SH-SY5Y (cell line): ENCODE measurements at regions not wholly inside any gene's neighbourhood (a gene's known extent, or its start where the extent isn't known, plus 50 kb on each side); places are given as distances from the start of the nearest gene placed in this dataset.

Source experiments
- GATA2 ChIP-seq: IDR thresholded peaks from 2 replicates; pipeline ENCODE4 v1.6.1; 2011; ENCODE audit warnings: mild to moderate bottlenecking, low read depth, low read length
- GATA3 ChIP-seq: IDR thresholded peaks from 2 replicates; pipeline ENCODE4 v1.6.1; 2011; ENCODE audit warnings: low read depth, mild to moderate bottlenecking, low read length, moderate library complexity

DNA sequence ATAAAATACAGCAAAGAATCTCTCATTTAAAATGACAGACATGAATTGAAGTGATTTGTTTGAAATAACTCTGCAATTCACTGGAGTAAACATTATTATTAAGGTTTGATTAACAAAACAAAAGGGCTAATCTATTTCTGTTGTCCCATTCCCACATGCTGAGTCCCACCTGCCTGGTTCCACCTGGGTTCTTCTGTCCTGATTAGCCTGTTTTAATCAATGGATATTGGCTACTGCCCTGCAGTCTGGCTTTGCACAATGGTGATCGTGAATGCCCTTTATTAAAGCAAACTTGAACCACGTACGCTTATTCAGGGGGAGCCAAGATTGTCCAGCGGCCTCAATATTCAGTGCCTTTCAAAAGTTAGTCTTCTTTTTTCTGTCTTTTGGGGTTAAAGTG lies 72.8 kb upstream of the CDH19 start:
- no peak for TF ChIP-seq GATA3
- no peak for TF ChIP-seq GATA2

- no peak for TF ChIP-seq GATA2
- no peak for TF ChIP-seq GATA3
Measured at GRCh38 chr18:66674286-66674685, 70.4 kb upstream of the CDH19 start.

DNA sequence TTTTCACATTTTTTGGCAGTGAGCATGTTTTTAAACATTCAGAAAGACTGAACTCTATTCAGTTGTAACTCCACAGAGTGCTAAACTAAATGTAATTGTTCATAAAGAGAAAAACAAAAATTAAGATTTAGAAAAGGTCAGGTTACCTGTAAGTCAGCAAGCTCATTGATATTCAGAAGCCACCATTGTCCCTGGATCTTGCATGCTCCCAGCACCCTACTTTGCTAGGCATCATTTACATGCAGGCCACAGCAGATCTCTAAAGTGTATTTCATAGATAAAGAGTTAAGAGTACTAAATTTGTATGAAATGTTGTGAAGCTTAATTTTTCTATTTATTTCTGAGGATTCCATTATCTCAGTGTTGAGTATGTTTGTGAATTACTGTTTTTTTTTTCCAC lies 64.8 kb upstream of the CDH19 start:
- TF ChIP-seq GATA3 (no peak), GATA2 (no peak)

- no peak for TF ChIP-seq GATA3
- no peak for TF ChIP-seq GATA2
Measured at GRCh38 chr18:66662632-66663031, 58.7 kb upstream of the CDH19 start.

- no peak for TF ChIP-seq GATA3
- TF ChIP-seq GATA2: no peak
Measured at GRCh38 chr18:66655407-66655806, 51.5 kb upstream of the CDH19 start.
